ENCODE measurements at regions not wholly inside any gene's neighbourhood (a gene's known extent, or its start where the extent isn't known, plus 50 kb on each side); places are given as distances from the start of the nearest gene placed in this dataset.

GRCh38 chr2:215742021-215742420 lies 271.3 kb downstream of the MREG start:
- Histone ChIP-seq H3K27me3 (replicated peaks; ENCODE audit: insufficient read depth) (no peaks in the 10 kb centered on the region), H3K9me3 (no peaks in the 10 kb centered on the region), H3K4me3 (no peak overlapping the region), H3K27ac (no peak overlapping the region), H3K36me3 (no peaks in the 10 kb centered on the region), H3K4me1 (ENCODE audit: control insufficient read depth in 1 of 2, low read depth in 2 of 2) (peaks cover 0 to 5% of the 10 kb centered on the region in 2 donors)
- no peak for TF ChIP-seq CTCF (IDR thresholded peaks at IDR 0.05)
- DNase-seq (ENCODE audit: low spot score) (no peak), ATAC-seq (ENCODE audit: insufficient number of reproducible peaks, low FRiP score, low read depth) (no peak)

- ATAC-seq (ENCODE audit: insufficient number of reproducible peaks, low FRiP score, low read depth) (no peak), DNase-seq (ENCODE audit: low spot score) (no peak)
- no peak for TF ChIP-seq CTCF (IDR thresholded peaks at IDR 0.05)
- Histone ChIP-seq H3K4me3 (no peak overlapping the region), H3K27me3 (replicated peaks; ENCODE audit: insufficient read depth) (no peaks in the 10 kb centered on the region), H3K9me3 (no peaks in the 10 kb centered on the region), H3K27ac (no peak overlapping the region), H3K4me1 (ENCODE audit: control insufficient read depth in 1 of 2, low read depth in 2 of 2) (no peaks in the 10 kb centered on the region), H3K36me3 (no peaks in the 10 kb centered on the region)
These were observed 273.3 kb downstream of the MREG start for GRCh38 chr2:215740071-215740470.

GRCh38 chr2:215738351-215738750 lies 275.0 kb downstream of the MREG start:
- DNase-seq (ENCODE audit: low spot score): no peak
- Histone ChIP-seq H3K36me3 (no peaks in the 10 kb centered on the region), H3K9me3 (no peaks in the 10 kb centered on the region), H3K4me3 (no peak overlapping the region), H3K27me3 (replicated peaks; ENCODE audit: insufficient read depth) (no peaks in the 10 kb centered on the region), H3K4me1 (ENCODE audit: control insufficient read depth in 1 of 2, low read depth in 2 of 2) (no peaks in the 10 kb centered on the region), H3K27ac (no peak overlapping the region)
- no peak for TF ChIP-seq CTCF (IDR thresholded peaks at IDR 0.05)
- ATAC-seq (ENCODE audit: insufficient number of reproducible peaks, low FRiP score, low read depth): no peak

GRCh38 chr2:215737477-215737876 lies 275.9 kb downstream of the MREG start:
- no peak for TF ChIP-seq CTCF (IDR thresholded peaks at IDR 0.05)
- DNase-seq (ENCODE audit: low spot score): no peak
- H3K4me1 ChIP-seq (ENCODE audit: control insufficient read depth in 1 of 2, low read depth in 2 of 2): no peaks in the 10 kb centered on the region

GRCh38 chr2:215736653-215737290 lies 276.6 kb downstream of the MREG start:
- no peaks in the 10 kb centered on the region for H3K27me3 ChIP-seq (replicated peaks; ENCODE audit: insufficient read depth)
- no peak for ATAC-seq (ENCODE audit: insufficient number of reproducible peaks, low FRiP score, low read depth)

More at GRCh38 chr2:215737477-215737876, 275.9 kb downstream of the MREG start:
- no peaks in the 10 kb centered on the region for H3K27me3 ChIP-seq (replicated peaks; ENCODE audit: insufficient read depth)
- no peak overlapping the region for H3K27ac ChIP-seq
- ATAC-seq (ENCODE audit: insufficient number of reproducible peaks, low FRiP score, low read depth): no peak
- H3K9me3 ChIP-seq: no peaks in the 10 kb centered on the region
- H3K36me3 ChIP-seq: no peaks in the 10 kb centered on the region
- no peak overlapping the region for H3K4me3 ChIP-seq

More at GRCh38 chr2:215736653-215737290, 276.6 kb downstream of the MREG start:
- Histone ChIP-seq H3K4me3 (no peak overlapping the region), H3K27ac (no peak overlapping the region), H3K9me3 (no peaks in the 10 kb centered on the region), H3K4me1 (ENCODE audit: control insufficient read depth in 1 of 2, low read depth in 2 of 2) (no peaks in the 10 kb centered on the region), H3K36me3 (no peaks in the 10 kb centered on the region)
- no peak for DNase-seq (ENCODE audit: low spot score)
- no peak for TF ChIP-seq CTCF (IDR thresholded peaks at IDR 0.05)

Data from thoracic aorta (tissue), 2 donors.